HepG2 (cell line): ENCODE measurements at regions not wholly inside any gene's neighbourhood (a gene's known extent, or its start where the extent isn't known, plus 50 kb on each side); places are given as distances from the start of the nearest gene placed in this dataset.

ENCODE experiments used
- ATAC-seq: fragments of 200-7000 bp; cut with Tn5 transposase; 3 replicates; pipeline ENCODE4 v1.9.1; 2020; ENCODE audit warnings: mild to moderate bottlenecking, moderate library complexity
- BruUV-seq: library from RNA; stranded (reverse); fragments of 400-500 nt; replicated peaks from 2 replicates; lab custom pipeline; 2021; lab: Mats Ljungman, UMichigan
- CTCF ChIA-PET: fragments of 300-600 bp; formaldehyde crosslinking; extraction: SDS; loops from one replicate; lab custom pipeline; 2021; ENCODE audit warnings: low total read pairs, inconsistent platforms, low intra/inter-chr PET ratio; lab: Yijun Ruan, JAX
- POLR2A ChIA-PET: fragments of 350-600 bp; sonication (Branson Sonifier 250); formaldehyde crosslinking; loops from one replicate; lab custom pipeline; 2020; ENCODE audit warnings: antibody characterized with exemption, inconsistent platforms; lab: Yijun Ruan, JAX
- DNase-seq: peaks from one replicate; pipeline ENCODE4 v3.0.0-alpha.2; 2015; ENCODE audit warnings: low spot score
- FAIRE-seq: peaks from 3 replicates; lab custom pipeline; 2011; peaks lifted over from hg19 to GRCh38; lab: Jason Lieb, UNC
- H2AFZ ChIP-seq: one replicate; pipeline ENCODE4 v1.6.1; 2011; ENCODE audit warnings: low read length, inconsistent platforms
- H3K27ac ChIP-seq: fragments of 300-600 bp; 3 replicates; pipeline ENCODE4 v1.8.0; 2011; ENCODE audit warnings: mixed run types, mild to moderate bottlenecking, mixed read lengths, low read length, inconsistent platforms; ENCODE audit not compliant: insufficient read depth; ENCODE audit errors: extremely low read length
- H3K27me3 ChIP-seq, 2 experiments: fragments of 200-600 bp in 1 of 2; 2 replicates in 1 of 2; 3 replicates in 1 of 2; pipeline versions ENCODE4 v1.6.0 to v1.8.0; 2011; ENCODE audit warnings: low read length in 2 of 2, mild to moderate bottlenecking in 2 of 2, moderate library complexity in 2 of 2, inconsistent platforms in 1 of 2; ENCODE audit not compliant: insufficient read depth in 2 of 2, control insufficient read depth in 1 of 2
- H3K36me3 ChIP-seq, 2 experiments: fragments of 200-600 bp in 1 of 2; replicated peaks in 1 of 2; 2 replicates in 1 of 2; 3 replicates in 1 of 2; pipeline versions ENCODE4 v1.5.1 to v1.8.0; 2011; ENCODE audit warnings: low read length in 2 of 2, inconsistent platforms in 1 of 2; ENCODE audit not compliant: insufficient read depth in 2 of 2, control insufficient read depth in 1 of 2
- H3K4me1 ChIP-seq: 2 replicates; pipeline ENCODE4 v1.5.1; 2012; ENCODE audit warnings: low read length, inconsistent platforms; ENCODE audit not compliant: insufficient read depth
- H3K4me2 ChIP-seq: 2 replicates; pipeline ENCODE4 v1.6.0; 2011; ENCODE audit warnings: low read depth, low read length, inconsistent platforms
- H3K4me3 ChIP-seq, 3 experiments: fragments of 200-600 bp in 1 of 3; sonication (generic), shearing (Covaris generic) in 1 of 3; replicated peaks in 1 of 3; 2 replicates each; pipeline ENCODE4 v1.5.1; 2011 to 2016; ENCODE audit warnings: low read length in 3 of 3, inconsistent platforms in 2 of 3, low read depth in 2 of 3, mild to moderate bottlenecking in 2 of 3, control low read depth in 1 of 3, mixed read lengths in 1 of 3; ENCODE audit not compliant: insufficient read depth in 1 of 3
- H3K79me2 ChIP-seq: one replicate; pipeline ENCODE4 v1.6.1; 2011; ENCODE audit warnings: low read length, inconsistent platforms; ENCODE audit not compliant: insufficient read depth
- H3K9ac ChIP-seq: 2 replicates; pipeline ENCODE4 v1.6.0; 2011; ENCODE audit warnings: mild to moderate bottlenecking, low read depth, low read length, inconsistent platforms; ENCODE audit not compliant: insufficient read depth
- H3K9me3 ChIP-seq: 2 replicates; pipeline ENCODE4 v1.5.1; 2012; ENCODE audit warnings: mild to moderate bottlenecking, low read length
- H4K20me1 ChIP-seq: 2 replicates; pipeline ENCODE4 v1.6.0; 2011; ENCODE audit warnings: inconsistent platforms, mild to moderate bottlenecking, low read length, moderate library complexity; ENCODE audit not compliant: insufficient read depth
- AGO1 ChIP-seq: fragments of 200-400 bp; formaldehyde crosslinking; IDR thresholded peaks from 2 replicates; pipeline ENCODE4 v1.6.1; 2017; ENCODE audit warnings: mild to moderate bottlenecking, low read depth, low read length, moderate library complexity; ENCODE audit not compliant: poor library complexity, severe bottlenecking
- CBFB ChIP-seq: sonication (generic); formaldehyde crosslinking; IDR thresholded peaks from 2 replicates; pipeline ENCODE4 v1.4.0; 2020; ENCODE audit warnings: missing genetic modification reagents
- CHD2 ChIP-seq: IDR thresholded peaks from 2 replicates; pipeline ENCODE4 v1.6.1; 2011; ENCODE audit warnings: low read depth, low read length, improper control_type of control experiment
- GATAD1 ChIP-seq: IDR thresholded peaks from 2 replicates; pipeline ENCODE4 v1.6.1; 2016; ENCODE audit warnings: missing genetic modification reagents, missing compliant biosample characterization
- NCOA5 ChIP-seq: sonication (generic); formaldehyde crosslinking; IDR thresholded peaks from 2 replicates; pipeline ENCODE4 v1.4.0; 2020; ENCODE audit warnings: missing genetic modification reagents
- NFE2 ChIP-seq: sonication (generic); formaldehyde crosslinking; IDR thresholded peaks from 2 replicates; pipeline ENCODE4 v1.4.0; 2020; ENCODE audit warnings: missing genetic modification reagents
- PTBP1 ChIP-seq: fragments of 200-400 bp; formaldehyde crosslinking; IDR thresholded peaks from 2 replicates; pipeline ENCODE4 v1.6.1; 2018; ENCODE audit warnings: low read length, low read depth; ENCODE audit not compliant: poor library complexity, severe bottlenecking
- THAP11 ChIP-seq: IDR thresholded peaks from 2 replicates; pipeline ENCODE4 v1.6.1; 2016; ENCODE audit warnings: missing biosample characterization, missing genetic modification reagents
- ZNF17 ChIP-seq: sonication (generic); formaldehyde crosslinking; IDR thresholded peaks from 2 replicates; pipeline ENCODE4 v1.5.0; 2020; ENCODE audit warnings: mild to moderate bottlenecking, missing genetic modification reagents
- ZNF569 ChIP-seq: sonication (generic); formaldehyde crosslinking; IDR thresholded peaks from 2 replicates; pipeline ENCODE4 v1.5.0; 2020; ENCODE audit warnings: mild to moderate bottlenecking, missing genetic modification reagents, moderate library complexity, borderline replicate concordance
- ZNF709 ChIP-seq: sonication (generic); formaldehyde crosslinking; IDR thresholded peaks from 2 replicates; pipeline ENCODE4 v1.5.0; 2020; ENCODE audit warnings: mild to moderate bottlenecking, missing genetic modification reagents
- ZNF788 ChIP-seq: sonication (generic); formaldehyde crosslinking; IDR thresholded peaks from 2 replicates; pipeline ENCODE4 v1.5.0; 2020; ENCODE audit warnings: mild to moderate bottlenecking, missing genetic modification reagents, borderline replicate concordance
- ZNF816 ChIP-seq: sonication (generic); formaldehyde crosslinking; IDR thresholded peaks from 2 replicates; pipeline ENCODE4 v1.8.0; 2022; ENCODE audit warnings: missing genetic modification reagents, mild to moderate bottlenecking, borderline replicate concordance
- ZNF883 ChIP-seq: sonication (generic); formaldehyde crosslinking; IDR thresholded peaks from 2 replicates; pipeline ENCODE4 v1.5.1; 2020; ENCODE audit warnings: mild to moderate bottlenecking, missing genetic modification reagents; ENCODE audit errors: not compliant biosample characterization
- WGBS: methylation state at CpG from one replicate; pipeline ENCODE4 v1.1.6; 2017; ENCODE audit warnings: low lambda C conversion rate; 5-methylcytosine and 5-hydroxymethylcytosine counted together
- in situ Hi-C: cut with HindIII; loops from 2 replicates; pipeline ENCODE4 v1.10.0; 2017; ENCODE audit warnings: low pct_unique_long_range_greater_than_20kb; ENCODE audit not compliant: extremely low pct_ligation_motif_present
- intact Hi-C: fragments of 100-400 bp; cut with micrococcal nuclease; formaldehyde crosslinking; loops from one replicate; pipeline ENCODE4 v1.10.0; 2022; ENCODE audit not compliant: unreplicated experiment
- TF ChIP-seq, protein P1 (sequence below): sonication (generic); formaldehyde crosslinking; IDR thresholded peaks from 2 replicates; pipeline ENCODE4 v1.4.0; 2020; ENCODE audit warnings: mild to moderate bottlenecking, missing genetic modification reagents
- TF ChIP-seq, protein P2 (sequence below): sonication (generic); formaldehyde crosslinking; IDR thresholded peaks from 2 replicates; pipeline ENCODE4 v1.8.0; 2022; ENCODE audit warnings: mild to moderate bottlenecking, missing genetic modification reagents
- TF ChIP-seq, protein P3 (sequence below): sonication (generic); formaldehyde crosslinking; IDR thresholded peaks from 2 replicates; pipeline ENCODE4 v1.8.1; 2023; ENCODE audit warnings: missing genetic modification reagents, mild to moderate bottlenecking, borderline replicate concordance

DNA sequence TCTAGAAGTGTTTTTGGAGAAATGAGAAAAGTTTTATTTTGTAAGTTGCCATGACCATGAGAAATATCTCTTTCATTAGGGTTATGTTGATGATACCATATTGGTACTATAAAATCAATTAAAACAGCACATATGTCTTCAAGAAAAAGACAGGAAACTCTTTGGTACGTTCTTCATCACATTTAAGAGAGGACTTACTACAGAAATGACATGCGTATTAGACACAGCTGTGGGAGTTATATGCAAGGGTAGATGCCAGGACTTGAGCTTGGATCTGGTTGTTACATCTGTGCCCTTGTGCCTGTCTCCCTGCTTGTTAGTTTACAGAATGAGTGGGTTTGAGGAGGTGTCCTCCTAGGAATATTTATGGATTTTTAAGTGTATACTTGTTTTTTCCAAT, 103.4 kb upstream of the P2RY1 start (continued):
- TF ChIP-seq CBFB: no peak
- TF ChIP-seq ZNF816 (CRISPR knock-in tag): no peak
- no peak for TF ChIP-seq ZNF709 (CRISPR knock-in tag)
- TF ChIP-seq, protein P1, sequence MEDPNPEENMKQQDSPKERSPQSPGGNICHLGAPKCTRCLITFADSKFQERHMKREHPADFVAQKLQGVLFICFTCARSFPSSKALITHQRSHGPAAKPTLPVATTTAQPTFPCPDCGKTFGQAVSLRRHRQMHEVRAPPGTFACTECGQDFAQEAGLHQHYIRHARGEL (CRISPR knock-in tag): no peak

DNA sequence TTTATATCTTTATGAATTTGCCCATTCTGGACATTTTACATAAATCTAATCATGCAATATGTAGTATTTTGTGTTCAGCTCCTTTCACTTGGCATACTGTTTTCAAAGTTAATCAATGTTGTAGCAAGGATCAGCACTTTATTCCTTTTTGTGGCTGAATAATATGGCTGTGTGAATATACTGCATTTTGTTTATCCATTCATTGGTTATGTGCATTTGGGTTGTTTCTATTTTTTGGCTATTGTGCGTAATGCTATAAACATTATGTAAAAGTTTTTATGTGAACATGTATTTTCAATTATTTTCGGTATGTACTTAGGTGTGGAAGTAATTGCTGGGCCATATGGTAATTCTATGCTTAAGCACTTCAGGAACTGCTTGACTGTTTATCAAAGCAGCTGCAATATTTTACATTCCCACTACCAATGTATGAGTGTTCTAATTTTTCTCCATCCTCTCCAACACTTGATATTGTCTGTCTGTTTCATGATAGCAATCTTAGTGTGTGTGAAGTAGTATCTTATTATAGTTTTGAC, 101.3 kb upstream of the P2RY1 start:
- ATAC-seq (no peak), FAIRE-seq (no peak), DNase-seq (no peak)
- 0% methylated on average over 2 of the region's 2 CpGs for WGBS
- H3K27ac ChIP-seq: no peak overlapping the region
- H3K79me2 ChIP-seq: no peaks in the 10 kb centered on the region
- H4K20me1 ChIP-seq: no peaks in the 10 kb centered on the region
- TF ChIP-seq, protein P2, sequence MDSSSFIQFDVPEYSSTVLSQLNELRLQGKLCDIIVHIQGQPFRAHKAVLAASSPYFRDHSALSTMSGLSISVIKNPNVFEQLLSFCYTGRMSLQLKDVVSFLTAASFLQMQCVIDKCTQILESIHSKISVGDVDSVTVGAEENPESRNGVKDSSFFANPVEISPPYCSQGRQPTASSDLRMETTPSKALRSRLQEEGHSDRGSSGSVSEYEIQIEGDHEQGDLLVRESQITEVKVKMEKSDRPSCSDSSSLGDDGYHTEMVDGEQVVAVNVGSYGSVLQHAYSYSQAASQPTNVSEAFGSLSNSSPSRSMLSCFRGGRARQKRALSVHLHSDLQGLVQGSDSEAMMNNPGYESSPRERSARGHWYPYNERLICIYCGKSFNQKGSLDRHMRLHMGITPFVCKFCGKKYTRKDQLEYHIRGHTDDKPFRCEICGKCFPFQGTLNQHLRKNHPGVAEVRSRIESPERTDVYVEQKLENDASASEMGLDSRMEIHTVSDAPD (CRISPR knock-in tag): no peak
- no peak for TF ChIP-seq CHD2
- no peak for TF ChIP-seq ZNF17 (CRISPR knock-in tag)
- no peak for TF ChIP-seq ZNF883 (CRISPR knock-in tag)
- no peak for TF ChIP-seq NFE2 (CRISPR knock-in tag)
- no peak for TF ChIP-seq THAP11 (CRISPR knock-in tag)
- TF ChIP-seq, protein P3, sequence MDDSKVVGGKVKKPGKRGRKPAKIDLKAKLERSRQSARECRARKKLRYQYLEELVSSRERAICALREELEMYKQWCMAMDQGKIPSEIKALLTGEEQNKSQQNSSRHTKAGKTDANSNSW (CRISPR knock-in tag): no peak
- TF ChIP-seq PTBP1: no peak
- no peak for TF ChIP-seq AGO1
- no peak for TF ChIP-seq NCOA5 (CRISPR knock-in tag)
- no peak for TF ChIP-seq ZNF788
- no peak for TF ChIP-seq GATAD1
- TF ChIP-seq ZNF569 (CRISPR knock-in tag): no peak
- no peak overlapping the region for H2AFZ ChIP-seq
- intact Hi-C loops (no loop called here), in situ Hi-C loops (no loop called here)
- POLR2A ChIA-PET: no interaction called here
- no peaks in the 10 kb centered on the region for H3K4me1 ChIP-seq
- CTCF ChIA-PET: no interaction called here
- BruUV-seq: no TSS peak
- H3K4me3 ChIP-seq: no peak overlapping the region
- H3K9me3 ChIP-seq: no peaks in the 10 kb centered on the region
- no peak overlapping the region for H3K4me2 ChIP-seq
- H3K9ac ChIP-seq: no peak overlapping the region
- no peaks in the 10 kb centered on the region for H3K36me3 ChIP-seq
- H3K27me3 ChIP-seq: no peaks in the 10 kb centered on the region
